ENCODE measurements at regions not wholly inside any gene's neighbourhood (a gene's known extent, or its start where the extent isn't known, plus 50 kb on each side); places are given as distances from the start of the nearest gene placed in this dataset.
A peak's percentile ranks its signal among the peaks of the same experiment; 100 is the strongest.

DNA sequence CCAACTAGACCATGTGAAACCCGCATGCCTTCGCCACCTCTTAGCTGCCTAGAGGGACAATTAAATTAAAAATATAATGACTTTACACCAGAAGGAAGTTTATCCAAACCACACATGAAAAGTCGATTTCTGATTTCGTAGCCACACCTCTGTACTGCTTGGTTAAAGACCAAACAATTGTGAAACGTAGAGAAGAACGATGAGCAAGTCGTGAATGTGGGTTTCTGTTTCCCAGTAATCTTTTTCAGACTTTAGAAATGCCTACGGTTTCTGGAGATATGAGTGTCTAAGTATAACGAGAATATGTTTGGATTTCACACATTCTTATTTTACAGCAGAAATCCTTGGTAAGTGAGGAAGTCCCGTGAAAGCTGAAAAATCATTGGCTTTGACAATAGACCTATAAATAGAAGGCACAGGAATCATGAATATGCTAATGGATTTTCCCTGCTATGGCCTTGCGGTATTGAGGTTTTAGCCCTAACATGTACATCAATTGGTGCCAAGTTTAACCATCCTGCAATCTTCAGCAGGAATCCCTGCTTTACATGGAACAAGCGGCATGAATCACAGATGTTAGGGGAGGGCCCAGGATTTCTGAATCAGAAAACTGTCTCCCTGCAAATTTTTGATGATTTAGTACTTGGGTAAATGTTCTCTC is 105.6 kb downstream of the TTC32 start:
- Histone ChIP-seq H3K4me3 (no peak overlapping the region), H3K36me3 (no peaks in the 10 kb centered on the region), H3K9me3 (no peaks in the 10 kb centered on the region), H3K27me3 (no peaks in the 10 kb centered on the region), H3K4me1 (peaks cover 0 to 11% (median 0%) of the 10 kb centered on the region in 3 donors), H3K27ac (peak overlapping the region in 2 of 4 donors; percentile 55 to 61)
- intact Hi-C loops (cut with DNase I), result no loop called here
- no peak for TF ChIP-seq POLR2A (IDR thresholded peaks at IDR 0.05)
- TF ChIP-seq, protein P1, sequence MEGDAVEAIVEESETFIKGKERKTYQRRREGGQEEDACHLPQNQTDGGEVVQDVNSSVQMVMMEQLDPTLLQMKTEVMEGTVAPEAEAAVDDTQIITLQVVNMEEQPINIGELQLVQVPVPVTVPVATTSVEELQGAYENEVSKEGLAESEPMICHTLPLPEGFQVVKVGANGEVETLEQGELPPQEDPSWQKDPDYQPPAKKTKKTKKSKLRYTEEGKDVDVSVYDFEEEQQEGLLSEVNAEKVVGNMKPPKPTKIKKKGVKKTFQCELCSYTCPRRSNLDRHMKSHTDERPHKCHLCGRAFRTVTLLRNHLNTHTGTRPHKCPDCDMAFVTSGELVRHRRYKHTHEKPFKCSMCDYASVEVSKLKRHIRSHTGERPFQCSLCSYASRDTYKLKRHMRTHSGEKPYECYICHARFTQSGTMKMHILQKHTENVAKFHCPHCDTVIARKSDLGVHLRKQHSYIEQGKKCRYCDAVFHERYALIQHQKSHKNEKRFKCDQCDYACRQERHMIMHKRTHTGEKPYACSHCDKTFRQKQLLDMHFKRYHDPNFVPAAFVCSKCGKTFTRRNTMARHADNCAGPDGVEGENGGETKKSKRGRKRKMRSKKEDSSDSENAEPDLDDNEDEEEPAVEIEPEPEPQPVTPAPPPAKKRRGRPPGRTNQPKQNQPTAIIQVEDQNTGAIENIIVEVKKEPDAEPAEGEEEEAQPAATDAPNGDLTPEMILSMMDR (IDR thresholded peaks at IDR 0.05), result no peak
- WGBS, 2 donors, result 34 to 37% methylated on average over 12 of the region's 12 CpGs
- DNase-seq, result no peak

DNA sequence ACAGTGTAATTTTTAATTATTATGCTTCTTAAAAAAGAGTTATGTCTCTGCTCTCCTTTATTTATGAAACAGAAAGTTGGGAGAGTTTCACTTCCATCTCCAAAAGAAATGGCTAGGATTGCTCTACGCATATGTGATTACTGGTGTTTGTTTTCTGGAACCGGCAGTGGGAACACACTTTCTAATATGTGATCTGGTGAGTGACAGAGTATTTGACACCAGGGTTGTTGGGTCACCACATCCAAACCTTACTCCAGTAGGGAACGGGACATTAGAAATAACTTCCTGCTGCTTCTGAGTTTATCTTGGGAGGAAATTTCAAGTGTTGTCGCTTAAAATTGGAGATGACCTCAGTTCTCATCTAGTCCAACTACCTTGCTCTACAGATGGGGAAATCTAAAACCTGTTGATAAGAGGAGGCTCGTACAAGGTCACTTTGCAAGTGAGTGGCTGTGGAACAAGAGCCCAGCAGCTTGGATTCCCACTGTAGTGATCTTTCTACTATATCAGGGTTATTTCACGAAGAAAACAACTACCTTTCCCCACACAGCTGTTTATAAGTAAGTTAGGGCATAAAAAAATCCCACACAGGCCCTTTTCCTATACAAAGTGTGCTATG is 108.5 kb downstream of the TTC32 start:
- intact Hi-C loops (cut with DNase I), result no loop called here
- Histone ChIP-seq H3K27me3 (no peaks in the 10 kb centered on the region), H3K4me3 (no peak overlapping the region), H3K4me1 (peaks cover 0 to 10% (median 0%) of the 10 kb centered on the region in 3 donors), H3K36me3 (no peaks in the 10 kb centered on the region), H3K9me3 (no peaks in the 10 kb centered on the region), H3K27ac (no peak overlapping the region)
- 75 to 81% methylated on average over 6 of the region's 6 CpGs for WGBS, 2 donors
- DNase-seq, result no peak
- TF ChIP-seq, protein P1 (IDR thresholded peaks at IDR 0.05), result no peak
- TF ChIP-seq POLR2A (IDR thresholded peaks at IDR 0.05), result no peak

DNA sequence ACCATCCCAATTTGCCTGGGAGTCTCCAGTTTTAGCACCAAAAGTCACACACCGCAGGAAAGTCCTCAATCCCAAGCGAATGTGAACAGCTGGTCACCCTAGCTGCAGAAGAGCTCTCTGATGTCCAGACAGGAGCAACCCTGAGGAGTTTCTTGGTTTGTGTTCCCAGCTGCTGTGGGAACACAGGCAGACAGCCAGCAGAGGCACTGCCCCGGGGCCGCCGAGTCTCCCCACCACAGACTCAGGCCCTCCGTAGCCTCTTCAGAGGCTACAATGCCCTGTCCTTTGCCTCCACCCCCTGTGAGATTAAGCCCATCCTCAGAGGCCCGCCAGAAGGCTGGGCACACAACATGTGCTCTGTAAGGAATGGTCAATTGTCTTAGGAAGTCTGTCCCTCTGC is 111.5 kb downstream of the TTC32 start:
- no peaks in the 10 kb centered on the region for H3K9me3 ChIP-seq
- no peaks in the 10 kb centered on the region for H3K36me3 ChIP-seq
- H3K4me3 ChIP-seq, result no peak overlapping the region
- H3K4me1 ChIP-seq, result peaks cover 4 to 19% (median 16%) of the 10 kb centered on the region in 3 donors
- intact Hi-C loops (cut with DNase I), result no loop called here
- TF ChIP-seq, protein P1 (IDR thresholded peaks at IDR 0.05), result no peak
- TF ChIP-seq POLR2A (IDR thresholded peaks at IDR 0.05), result no peak
- H3K27me3 ChIP-seq, result no peaks in the 10 kb centered on the region
- no peak for DNase-seq
- WGBS, 2 donors, result 82 to 83% methylated on average over 4 to 7 of the region's 7 CpGs
- no peak overlapping the region for H3K27ac ChIP-seq

DNA sequence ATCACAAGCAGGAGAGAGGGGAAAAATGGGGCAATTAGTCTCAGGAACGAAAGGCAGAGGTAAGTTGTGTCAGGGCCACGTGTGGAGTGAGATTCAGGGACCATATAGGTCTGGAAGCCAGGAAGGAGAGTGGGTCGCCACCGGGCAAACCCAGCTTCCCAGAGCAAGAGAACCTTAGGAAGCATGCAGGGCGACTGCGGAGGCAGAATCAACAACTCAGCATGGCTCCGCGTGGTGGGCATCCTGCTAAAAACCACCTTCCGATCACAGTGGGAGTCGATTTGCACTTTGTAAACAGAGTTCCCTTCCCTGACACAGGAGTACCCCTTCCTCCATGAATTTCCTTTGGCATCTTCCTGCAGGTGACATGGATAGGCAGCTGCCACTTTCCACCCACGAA is 114.6 kb downstream of the TTC32 start:
- WGBS, 2 donors, result 79 to 83% methylated on average over 11 of the region's 11 CpGs
- no peak for DNase-seq
- Histone ChIP-seq H3K27ac (peak overlapping the region in 1 of 4 donors; percentile 21), H3K4me1 (peaks cover 4 to 23% (median 17%) of the 10 kb centered on the region in 3 donors), H3K27me3 (no peaks in the 10 kb centered on the region), H3K4me3 (no peak overlapping the region), H3K9me3 (no peaks in the 10 kb centered on the region), H3K36me3 (no peaks in the 10 kb centered on the region)
- TF ChIP-seq, protein P1 (IDR thresholded peaks at IDR 0.05), result no peak
- TF ChIP-seq POLR2A (IDR thresholded peaks at IDR 0.05), result no peak
- intact Hi-C loops (cut with DNase I), result no loop called here

DNA sequence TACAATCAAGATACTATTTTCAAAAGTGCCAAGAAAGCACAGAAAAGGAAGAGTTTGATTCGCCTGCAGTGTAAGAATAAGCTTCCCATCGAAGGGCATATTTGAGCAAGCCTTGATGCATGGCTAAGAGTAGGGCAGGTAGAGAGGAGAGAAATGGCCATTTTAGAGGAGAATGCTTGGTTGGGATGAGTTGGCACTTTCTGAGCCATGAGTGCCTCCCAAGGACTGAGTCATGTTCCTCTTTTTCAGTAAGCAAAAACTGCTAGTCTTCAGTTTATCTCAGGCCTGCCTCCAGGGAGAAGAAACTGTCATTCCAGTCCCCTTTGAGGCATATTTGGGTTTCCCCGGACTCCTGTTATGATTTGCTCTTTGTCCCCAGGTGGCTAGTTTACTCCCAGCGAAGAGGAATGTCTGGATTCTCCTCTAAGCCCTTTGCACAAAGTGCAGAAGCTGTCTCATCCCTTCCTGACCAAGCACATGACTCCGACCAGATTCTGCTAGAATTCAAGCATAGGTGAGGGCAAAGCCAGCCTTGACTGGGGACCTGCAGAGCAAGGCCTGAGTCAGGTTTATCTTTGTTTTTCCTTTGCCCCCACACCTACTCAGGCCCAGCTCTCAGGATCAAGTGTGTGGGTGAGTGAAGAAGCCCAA is 115.2 kb downstream of the TTC32 start:
- intact Hi-C loops (cut with DNase I), result no loop called here
- no peak for TF ChIP-seq POLR2A (IDR thresholded peaks at IDR 0.05)
- TF ChIP-seq, protein P1 (IDR thresholded peaks at IDR 0.05), result no peak
- WGBS, 2 donors, result 53 to 58% methylated on average over 5 of the region's 5 CpGs
- DNase-seq, result no peak
- no peaks in the 10 kb centered on the region for H3K36me3 ChIP-seq
- H3K27me3 ChIP-seq, result no peaks in the 10 kb centered on the region
- H3K27ac ChIP-seq, result peak overlapping the region in 2 of 4 donors; percentile 42 to 55
- no peak overlapping the region for H3K4me3 ChIP-seq
- H3K9me3 ChIP-seq, result no peaks in the 10 kb centered on the region
- H3K4me1 ChIP-seq, result peaks cover 4 to 23% (median 17%) of the 10 kb centered on the region in 3 donors

Measured in esophagus squamous epithelium (tissue), 5 donors.